ENCODE measurements at regions not wholly inside any gene's neighbourhood (a gene's known extent, or its start where the extent isn't known, plus 50 kb on each side); places are given as distances from the start of the nearest gene placed in this dataset.
A peak's percentile ranks its signal among the peaks of the same experiment; 100 is the strongest.

GRCh38 chr18:22094358-22094734 lies 75.0 kb upstream of the GATA6 start:
- H3K27me3 ChIP-seq = no peaks in the 10 kb centered on the region
- H3K27ac ChIP-seq = peak overlapping the region in 1 of 4 donors; percentile 61
- intact Hi-C loops (cut with DNase I; ENCODE audit: low total_unique reads) (no loop called here), in situ Hi-C loops (cut with MboI; ENCODE audit: low pct_ligation_motif_present in 1 of 4, low pct_unique_long_range_greater_than_20kb in 1 of 4, low sequenced_read_pairs in 3 of 4) (loop anchor here in 1 of 4 donors (10.0 kb wide), 1 partner anchor 60 kb away; no protein-coding TSS in a partner anchor)
- H3K4me3 ChIP-seq = no peak overlapping the region
- no peaks in the 10 kb centered on the region for H3K9me3 ChIP-seq
- no peak for TF ChIP-seq POLR2AphosphoS5 (IDR thresholded peaks at IDR 0.05)
- no peak for TF ChIP-seq POLR2A (IDR thresholded peaks at IDR 0.05)
- no peak for TF ChIP-seq CTCF (IDR thresholded peaks at IDR 0.05)
- no peak for TF ChIP-seq EP300 (IDR thresholded peaks at IDR 0.05; ENCODE audit: low read depth)
- no peaks in the 10 kb centered on the region for H3K36me3 ChIP-seq
- DNase-seq = no peak
- 22 to 61% methylated on average over 4 of the region's 4 CpGs for WGBS, 2 donors (ENCODE audit: low coverage in 1 of 2)
- no peaks in the 10 kb centered on the region for H3K4me1 ChIP-seq

GRCh38 chr18:22098563-22098989 lies 70.8 kb upstream of the GATA6 start:
- intact Hi-C loops (cut with DNase I; ENCODE audit: low total_unique reads) = no loop called here
- no peak for DNase-seq
- no peak overlapping the region for H3K27ac ChIP-seq

GRCh38 chr18:22099925-22100324 lies 69.5 kb upstream of the GATA6 start:
- Histone ChIP-seq H3K27ac (no peak overlapping the region), H3K27me3 (no peaks in the 10 kb centered on the region), H3K9me3 (no peaks in the 10 kb centered on the region), H3K4me3 (no peak overlapping the region), H3K36me3 (no peaks in the 10 kb centered on the region), H3K4me1 (peaks cover 0 to 16% (median 10%) of the 10 kb centered on the region in 4 donors)
- intact Hi-C loops (cut with DNase I; ENCODE audit: low total_unique reads) = no loop called here
- WGBS, 2 donors (ENCODE audit: low coverage in 1 of 2) = 40 to 86% methylated on average over 1 to 2 of the region's 2 CpGs
- TF ChIP-seq EP300 (IDR thresholded peaks at IDR 0.05; ENCODE audit: low read depth) (no peak), POLR2A (IDR thresholded peaks at IDR 0.05) (no peak), CTCF (IDR thresholded peaks at IDR 0.05) (no peak), POLR2AphosphoS5 (IDR thresholded peaks at IDR 0.05) (no peak)
- in situ Hi-C loops (cut with MboI; ENCODE audit: low pct_ligation_motif_present in 1 of 4, low pct_unique_long_range_greater_than_20kb in 1 of 4, low sequenced_read_pairs in 3 of 4) = loop anchor here in 2 of 4 donors (10.0 to 25.0 kb wide), 2 partner anchors 55 to 88 kb away; no protein-coding TSS in a partner anchor
- DNase-seq = no peak

More at GRCh38 chr18:22098563-22098989, 70.8 kb upstream of the GATA6 start:
- Histone ChIP-seq H3K4me1 (peaks cover 0 to 14% (median 10%) of the 10 kb centered on the region in 4 donors), H3K9me3 (no peaks in the 10 kb centered on the region), H3K27me3 (no peaks in the 10 kb centered on the region), H3K36me3 (no peaks in the 10 kb centered on the region), H3K4me3 (no peak overlapping the region)
- TF ChIP-seq CTCF (IDR thresholded peaks at IDR 0.05) = no peak
- no peak for TF ChIP-seq POLR2AphosphoS5 (IDR thresholded peaks at IDR 0.05)
- no peak for TF ChIP-seq EP300 (IDR thresholded peaks at IDR 0.05; ENCODE audit: low read depth)
- no peak for TF ChIP-seq POLR2A (IDR thresholded peaks at IDR 0.05)
- 0 to 25% methylated on average over 1 to 3 of the region's 3 CpGs for WGBS, 2 donors (ENCODE audit: low coverage in 1 of 2)
- in situ Hi-C loops (cut with MboI; ENCODE audit: low pct_ligation_motif_present in 1 of 4, low pct_unique_long_range_greater_than_20kb in 1 of 4, low sequenced_read_pairs in 3 of 4) = loop anchor here in 1 of 4 donors (10.0 kb wide), 1 partner anchor 56 kb away; no protein-coding TSS in a partner anchor

GRCh38 chr18:22101731-22102130 lies 67.7 kb upstream of the GATA6 start:
- DNase-seq = no peak
- Histone ChIP-seq H3K27ac (no peak overlapping the region), H3K36me3 (no peaks in the 10 kb centered on the region), H3K4me1 (peaks cover 0 to 17% (median 10%) of the 10 kb centered on the region in 4 donors), H3K27me3 (no peaks in the 10 kb centered on the region), H3K9me3 (no peaks in the 10 kb centered on the region), H3K4me3 (no peak overlapping the region)
- intact Hi-C loops (cut with DNase I; ENCODE audit: low total_unique reads) (no loop called here), in situ Hi-C loops (cut with MboI; ENCODE audit: low pct_ligation_motif_present in 1 of 4, low pct_unique_long_range_greater_than_20kb in 1 of 4, low sequenced_read_pairs in 3 of 4) (loop anchor here in 1 of 4 donors (25.0 kb wide), 1 partner anchor 89 kb away; no protein-coding TSS in a partner anchor)
- 88 to 100% methylated on average over 1 to 4 of the region's 4 CpGs for whole genome bisulfite sequencing, 2 donors (ENCODE audit: low coverage in 1 of 2)
- no peak for TF ChIP-seq POLR2A (IDR thresholded peaks at IDR 0.05)
- no peak for TF ChIP-seq EP300 (IDR thresholded peaks at IDR 0.05; ENCODE audit: low read depth)
- TF ChIP-seq POLR2AphosphoS5 (IDR thresholded peaks at IDR 0.05) = no peak
- TF ChIP-seq CTCF (IDR thresholded peaks at IDR 0.05) = no peak
